NB4 (cell line): ENCODE measurements at regions not wholly inside any gene's neighbourhood (a gene's known extent, or its start where the extent isn't known, plus 50 kb on each side); places are given as distances from the start of the nearest gene placed in this dataset.

Experiments
- CTCF ChIP-seq: IDR thresholded peaks from one replicate; pipeline ENCODE4 v1.5.1; 2012; ENCODE audit warnings: low read depth, low read length
- POLR2A ChIP-seq: IDR thresholded peaks from 2 replicates; pipeline ENCODE4 v1.6.1; 2011; ENCODE audit warnings: mild to moderate bottlenecking; ENCODE audit not compliant: insufficient read length; ENCODE audit errors: extremely low read depth

DNA sequence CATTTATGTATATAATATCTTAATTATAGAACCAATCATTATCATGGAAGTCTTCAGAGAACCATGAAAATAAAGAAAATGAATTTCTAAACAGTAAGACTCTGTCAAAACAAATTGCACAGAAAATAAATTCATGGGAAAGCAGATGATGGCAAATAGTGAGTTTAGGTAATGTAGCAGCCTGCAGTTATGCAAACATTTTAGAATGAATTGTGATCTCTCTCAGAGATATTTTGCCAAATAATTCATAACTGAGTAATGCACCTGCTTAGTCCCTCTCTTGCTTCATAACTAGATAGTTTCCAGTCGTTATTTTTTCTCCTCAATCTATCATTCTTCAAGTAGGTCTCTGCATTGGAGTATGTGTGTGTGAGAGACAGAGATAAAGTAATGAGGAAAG, 492.7 kb upstream of the THBS1 start:
- no peak for TF ChIP-seq CTCF
- no peak for TF ChIP-seq POLR2A
